Peyer's patch (tissue), 4 donors: ENCODE measurements at regions not wholly inside any gene's neighbourhood (a gene's known extent, or its start where the extent isn't known, plus 50 kb on each side); places are given as distances from the start of the nearest gene placed in this dataset.
A peak's percentile ranks its signal among the peaks of the same experiment; 100 is the strongest.

Experiments used
- DNase-seq, 3 donors: peaks; one replicate each; pipeline ENCODE4 v3.0.0-alpha.2; 2017 to 2019
- H3K27ac ChIP-seq, 4 donors: fragments of 200-600 bp; sonication (generic); one replicate each; pipeline ENCODE4 v1.5.1; 2016 to 2019
- H3K27me3 ChIP-seq, 2 donors: fragments of 200-600 bp; sonication (generic); one replicate each; pipeline ENCODE4 v1.5.1; 2019
- H3K36me3 ChIP-seq, 3 donors: fragments of 200-600 bp; sonication (generic); one replicate each; pipeline ENCODE4 v1.5.1; 2016 to 2019
- H3K4me1 ChIP-seq, 4 donors: fragments of 200-600 bp; sonication (generic); one replicate each; pipeline ENCODE4 v1.5.1; 2016 to 2019
- H3K4me3 ChIP-seq, 4 donors: fragments of 200-600 bp; sonication (generic); 1 replicate in 3 of 4; 2 replicates in 1 of 4; pipeline ENCODE4 v1.5.1; 2016 to 2019; ENCODE audit warnings: mild to moderate bottlenecking in 1 of 4
- H3K9me3 ChIP-seq, 4 donors: fragments of 200-600 bp; sonication (generic); one replicate each; pipeline ENCODE4 v1.5.1; 2016 to 2019; ENCODE audit warnings: mild to moderate bottlenecking in 1 of 4
- POLR2A ChIP-seq, 2 donors: fragments of 450-650 bp; IDR thresholded peaks; one replicate each; pipeline ENCODE4 v1.5.1; 2017; ENCODE audit warnings: antibody characterized with exemption in 2 of 2, mild to moderate bottlenecking in 2 of 2, moderate library complexity in 2 of 2
- TF ChIP-seq, protein P1 (sequence below), 6 experiments: fragments of 450-650 bp in 4 of 6; fragments of 200-600 bp in 2 of 6; sonication (generic) in 1 of 6; IDR thresholded peaks; one replicate each; pipeline ENCODE4 v1.5.1; 2017 to 2019; ENCODE audit warnings: antibody characterized with exemption in 6 of 6, mild to moderate bottlenecking in 3 of 6, moderate library complexity in 1 of 6

DNA sequence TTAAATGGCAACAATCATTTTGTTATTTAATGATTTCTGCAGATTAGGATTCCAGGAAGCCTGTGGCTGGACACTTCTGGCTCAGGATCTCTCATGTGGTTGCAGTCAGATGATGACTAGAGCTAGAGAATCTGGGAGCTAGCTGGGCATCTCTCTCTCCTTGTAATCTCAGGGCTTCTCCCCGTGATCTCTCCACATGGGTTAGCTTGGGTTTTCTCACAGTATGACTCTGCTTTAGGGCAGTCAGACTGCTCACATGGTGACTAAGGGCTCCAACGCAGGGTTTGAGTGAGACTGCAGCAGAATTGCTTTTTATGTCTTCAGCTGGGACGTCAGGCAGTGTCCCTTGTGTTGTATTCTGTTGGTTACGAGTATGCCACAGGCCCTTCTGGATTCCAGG is 361.4 kb downstream of the CBLL2 start:
- Histone ChIP-seq H3K4me3 (no peak overlapping the region), H3K36me3 (no peaks in the 10 kb centered on the region), H3K9me3 (no peaks in the 10 kb centered on the region), H3K27me3 (no peaks in the 10 kb centered on the region), H3K27ac (no peak overlapping the region), H3K4me1 (no peaks in the 10 kb centered on the region)
- no peak for DNase-seq
- TF ChIP-seq, protein P1, sequence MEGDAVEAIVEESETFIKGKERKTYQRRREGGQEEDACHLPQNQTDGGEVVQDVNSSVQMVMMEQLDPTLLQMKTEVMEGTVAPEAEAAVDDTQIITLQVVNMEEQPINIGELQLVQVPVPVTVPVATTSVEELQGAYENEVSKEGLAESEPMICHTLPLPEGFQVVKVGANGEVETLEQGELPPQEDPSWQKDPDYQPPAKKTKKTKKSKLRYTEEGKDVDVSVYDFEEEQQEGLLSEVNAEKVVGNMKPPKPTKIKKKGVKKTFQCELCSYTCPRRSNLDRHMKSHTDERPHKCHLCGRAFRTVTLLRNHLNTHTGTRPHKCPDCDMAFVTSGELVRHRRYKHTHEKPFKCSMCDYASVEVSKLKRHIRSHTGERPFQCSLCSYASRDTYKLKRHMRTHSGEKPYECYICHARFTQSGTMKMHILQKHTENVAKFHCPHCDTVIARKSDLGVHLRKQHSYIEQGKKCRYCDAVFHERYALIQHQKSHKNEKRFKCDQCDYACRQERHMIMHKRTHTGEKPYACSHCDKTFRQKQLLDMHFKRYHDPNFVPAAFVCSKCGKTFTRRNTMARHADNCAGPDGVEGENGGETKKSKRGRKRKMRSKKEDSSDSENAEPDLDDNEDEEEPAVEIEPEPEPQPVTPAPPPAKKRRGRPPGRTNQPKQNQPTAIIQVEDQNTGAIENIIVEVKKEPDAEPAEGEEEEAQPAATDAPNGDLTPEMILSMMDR (IDR thresholded peaks at IDR 0.05), result no peak
- no peak for TF ChIP-seq POLR2A (IDR thresholded peaks at IDR 0.05)

- Histone ChIP-seq H3K9me3 (no peaks in the 10 kb centered on the region), H3K27me3 (no peaks in the 10 kb centered on the region), H3K4me1 (no peaks in the 10 kb centered on the region), H3K36me3 (no peaks in the 10 kb centered on the region), H3K27ac (no peak overlapping the region), H3K4me3 (no peak overlapping the region)
- no peak for DNase-seq
- TF ChIP-seq, protein P1 (IDR thresholded peaks at IDR 0.05), result no peak
- no peak for TF ChIP-seq POLR2A (IDR thresholded peaks at IDR 0.05)
Measured at GRCh38 chrX:22634751-22635150, 362.0 kb downstream of the CBLL2 start.

- no peak for DNase-seq
- H3K27me3 ChIP-seq, result no peaks in the 10 kb centered on the region
- H3K4me1 ChIP-seq, result no peaks in the 10 kb centered on the region
- no peaks in the 10 kb centered on the region for H3K9me3 ChIP-seq
- no peaks in the 10 kb centered on the region for H3K36me3 ChIP-seq
- H3K27ac ChIP-seq, result no peak overlapping the region
- no peak for TF ChIP-seq POLR2A (IDR thresholded peaks at IDR 0.05)
- TF ChIP-seq, protein P1 (IDR thresholded peaks at IDR 0.05), result no peak
- H3K4me3 ChIP-seq, result no peak overlapping the region
Measured at GRCh38 chrX:22648281-22648680, 351.5 kb upstream of the DDX53 start.

GRCh38 chrX:22650691-22651090 is 349.1 kb upstream of the DDX53 start:
- no peaks in the 10 kb centered on the region for H3K36me3 ChIP-seq

GRCh38 chrX:22652596-22652995 is 347.2 kb upstream of the DDX53 start:
- no peak for TF ChIP-seq POLR2A (IDR thresholded peaks at IDR 0.05)
- TF ChIP-seq, protein P1 (IDR thresholded peaks at IDR 0.05), result no peak

More at GRCh38 chrX:22650691-22651090, 349.1 kb upstream of the DDX53 start:
- DNase-seq, result no peak
- no peak overlapping the region for H3K4me3 ChIP-seq
- H3K9me3 ChIP-seq, result no peaks in the 10 kb centered on the region
- H3K27ac ChIP-seq, result no peak overlapping the region
- TF ChIP-seq, protein P1 (IDR thresholded peaks at IDR 0.05), result no peak
- TF ChIP-seq POLR2A (IDR thresholded peaks at IDR 0.05), result no peak
- H3K27me3 ChIP-seq, result no peaks in the 10 kb centered on the region
- no peaks in the 10 kb centered on the region for H3K4me1 ChIP-seq

GRCh38 chrX:22660756-22661155 is 339.0 kb upstream of the DDX53 start:
- DNase-seq, result no peak
- Histone ChIP-seq H3K27ac (no peak overlapping the region), H3K27me3 (no peaks in the 10 kb centered on the region), H3K9me3 (no peaks in the 10 kb centered on the region), H3K36me3 (no peaks in the 10 kb centered on the region), H3K4me3 (no peak overlapping the region), H3K4me1 (no peaks in the 10 kb centered on the region)
- TF ChIP-seq, protein P1 (IDR thresholded peaks at IDR 0.05), result no peak
- TF ChIP-seq POLR2A (IDR thresholded peaks at IDR 0.05), result no peak

More at GRCh38 chrX:22652596-22652995, 347.2 kb upstream of the DDX53 start:
- Histone ChIP-seq H3K27me3 (no peaks in the 10 kb centered on the region), H3K36me3 (no peaks in the 10 kb centered on the region), H3K9me3 (no peaks in the 10 kb centered on the region), H3K27ac (peak overlapping the region in 1 of 4 donors; percentile 35), H3K4me1 (no peaks in the 10 kb centered on the region), H3K4me3 (no peak overlapping the region)
- peak in 1 of 3 donors; percentile 50 for DNase-seq
